ENCODE measurements at regions not wholly inside any gene's neighbourhood (a gene's known extent, or its start where the extent isn't known, plus 50 kb on each side); places are given as distances from the start of the nearest gene placed in this dataset.

- DNase-seq, result peak; percentile 84
- H3K9me3 Mint-ChIP-seq, result peaks cover 3% of the 10 kb centered on the region; the same call in 1 of the 2 replicates
- no peak overlapping the region; the same call in 1 of the 2 replicates for H3K4me3 Mint-ChIP-seq
- H3K36me3 Mint-ChIP-seq (ENCODE audit: low read depth), result peaks cover 3% of the 10 kb centered on the region; the same call in 1 of the 2 replicates
- H3K27me3 Mint-ChIP-seq (ENCODE audit: insufficient read depth), result 0 out of 2 replicates have a peak, but pooled peaks cover 3% of the 10 kb centered on the region
- H3K27ac Mint-ChIP-seq, result peak overlapping the region; percentile 6
- TF ChIP-seq CTCF (IDR thresholded peaks at IDR 0.05), result no peak
- peaks cover 56% of the 10 kb centered on the region for H3K4me1 Mint-ChIP-seq (ENCODE audit: low read depth)
Measured at GRCh38 chr1:193700710-193701355, 514.4 kb upstream of the B3GALT2 start.

GRCh38 chr1:193699261-193699660 is 512.8 kb upstream of the B3GALT2 start:
- Mint-ChIP-seq H3K27ac (no peak overlapping the region), H3K9me3 (no peaks in the 10 kb centered on the region), H3K27me3 (ENCODE audit: insufficient read depth) (no peaks in the 10 kb centered on the region), H3K36me3 (ENCODE audit: low read depth) (no peaks in the 10 kb centered on the region), H3K4me3 (no peak overlapping the region), H3K4me1 (ENCODE audit: low read depth) (peaks cover 47% of the 10 kb centered on the region)
- no peak for TF ChIP-seq CTCF (IDR thresholded peaks at IDR 0.05)
- DNase-seq, result no peak

GRCh38 chr1:193697776-193698175 is 511.4 kb upstream of the B3GALT2 start:
- no peak for DNase-seq
- no peaks in the 10 kb centered on the region for H3K9me3 Mint-ChIP-seq
- H3K36me3 Mint-ChIP-seq (ENCODE audit: low read depth), result no peaks in the 10 kb centered on the region
- peaks cover 32% of the 10 kb centered on the region for H3K4me1 Mint-ChIP-seq (ENCODE audit: low read depth)
- H3K27ac Mint-ChIP-seq, result no peak overlapping the region
- no peak overlapping the region for H3K4me3 Mint-ChIP-seq
- H3K27me3 Mint-ChIP-seq (ENCODE audit: insufficient read depth), result no peaks in the 10 kb centered on the region
- TF ChIP-seq CTCF (IDR thresholded peaks at IDR 0.05), result no peak

- H3K4me1 Mint-ChIP-seq (ENCODE audit: low read depth), result peaks cover 29% of the 10 kb centered on the region
- no peaks in the 10 kb centered on the region for H3K27me3 Mint-ChIP-seq (ENCODE audit: insufficient read depth)
- H3K27ac Mint-ChIP-seq, result no peak overlapping the region
- TF ChIP-seq CTCF (IDR thresholded peaks at IDR 0.05), result no peak
- H3K36me3 Mint-ChIP-seq (ENCODE audit: low read depth), result no peaks in the 10 kb centered on the region
- no peak overlapping the region for H3K4me3 Mint-ChIP-seq
- no peak for DNase-seq
- no peaks in the 10 kb centered on the region for H3K9me3 Mint-ChIP-seq
Measured at GRCh38 chr1:193697115-193697762, 510.8 kb upstream of the B3GALT2 start.

GRCh38 chr1:193694741-193695140 is 508.3 kb upstream of the B3GALT2 start:
- DNase-seq, result no peak
- H3K36me3 Mint-ChIP-seq (ENCODE audit: low read depth), result no peaks in the 10 kb centered on the region
- no peak overlapping the region for H3K27ac Mint-ChIP-seq
- H3K27me3 Mint-ChIP-seq (ENCODE audit: insufficient read depth), result no peaks in the 10 kb centered on the region
- no peaks in the 10 kb centered on the region for H3K9me3 Mint-ChIP-seq
- TF ChIP-seq CTCF (IDR thresholded peaks at IDR 0.05), result no peak
- H3K4me1 Mint-ChIP-seq (ENCODE audit: low read depth), result peaks cover 6% of the 10 kb centered on the region; the same call in 1 of the 2 replicates
- H3K4me3 Mint-ChIP-seq, result no peak overlapping the region
